H1 (cell line): ENCODE measurements at regions not wholly inside any gene's neighbourhood (a gene's known extent, or its start where the extent isn't known, plus 50 kb on each side); places are given as distances from the start of the nearest gene placed in this dataset.

Experiments
- CTCF ChIA-PET: fragments of 300-600 bp; sonication (Branson Sonifier 250); formaldehyde crosslinking; loops from one replicate; lab custom pipeline; 2021; ENCODE audit not compliant: partially characterized antibody; lab: Charles Lee
- POLR2A ChIA-PET: fragments of 300-600 bp; sonication (Branson Sonifier 250); formaldehyde crosslinking; loops from one replicate; lab custom pipeline; 2021; ENCODE audit warnings: inconsistent platforms; ENCODE audit not compliant: partially characterized antibody; lab: Charles Lee
- DNase-seq, 2 experiments: peaks; one replicate each; pipeline versions ENCODE4 v3.0.0 to v3.0.0-alpha.2; 2010 to 2022; ENCODE audit warnings: low spot score in 2 of 2, low read depth in 1 of 2, mixed read lengths in 1 of 2
- FAIRE-seq: peaks from 2 replicates; lab custom pipeline; 2011; peaks lifted over from hg19 to GRCh38; lab: Jason Lieb, UNC
- H2AFZ ChIP-seq: 2 replicates; pipeline ENCODE4 v1.8.1; 2012; ENCODE audit warnings: low read length, inconsistent platforms
- H2AK5ac ChIP-seq: 2 replicates; pipeline ENCODE4 v1.6.1; 2013; ENCODE audit warnings: low read depth, low read length
- H2BK120ac ChIP-seq: replicated peaks from 2 replicates; pipeline ENCODE3; 2013; ENCODE audit warnings: low read depth, low read length, inconsistent platforms
- H2BK12ac ChIP-seq: 2 replicates; pipeline ENCODE4 v1.6.1; 2013; ENCODE audit warnings: low read depth, low read length
- H2BK15ac ChIP-seq: 2 replicates; pipeline ENCODE4 v1.6.1; 2013; ENCODE audit warnings: low read length
- H2BK20ac ChIP-seq: 2 replicates; pipeline ENCODE4 v1.6.1; 2013; ENCODE audit warnings: low read length
- H2BK5ac ChIP-seq: 2 replicates; pipeline ENCODE4 v1.6.1; 2013; ENCODE audit warnings: low read depth, low read length
- H3K14ac ChIP-seq: 2 replicates; pipeline ENCODE4 v1.6.1; 2013; ENCODE audit warnings: inconsistent platforms; ENCODE audit not compliant: insufficient read length
- H3K18ac ChIP-seq: 2 replicates; pipeline ENCODE4 v1.6.1; 2013; ENCODE audit warnings: low read length; ENCODE audit errors: extremely low read depth
- H3K23ac ChIP-seq: 2 replicates; pipeline ENCODE4 v1.6.1; 2013; ENCODE audit warnings: inconsistent platforms; ENCODE audit not compliant: insufficient read length
- H3K23me2 ChIP-seq: 2 replicates; pipeline ENCODE4 v1.6.1; 2013; ENCODE audit warnings: low read depth, low read length
- H3K27ac ChIP-seq: 2 replicates; pipeline ENCODE4 v1.6.1; 2011; ENCODE audit warnings: low read depth, low read length, inconsistent platforms
- H3K27me3 ChIP-seq, 4 experiments: replicated peaks in 1 of 4; 1 replicate in 1 of 4; 2 replicates in 3 of 4; pipeline versions ENCODE4 v1.6.1 to v1.8.1; 2011 to 2013; ENCODE audit warnings: low read length in 3 of 4, mild to moderate bottlenecking in 3 of 4, inconsistent platforms in 2 of 4, mixed read lengths in 2 of 4, moderate library complexity in 1 of 4; ENCODE audit not compliant: control insufficient read depth in 3 of 4, insufficient read depth in 3 of 4; ENCODE audit errors: extremely low read depth in 1 of 4
- H3K36me3 ChIP-seq, 4 experiments: 2 replicates each; pipeline versions ENCODE4 v1.6.1 to v1.8.1; 2011 to 2013; ENCODE audit warnings: mild to moderate bottlenecking in 4 of 4, low read length in 3 of 4, moderate library complexity in 2 of 4, control low read depth in 1 of 4, inconsistent platforms in 1 of 4; ENCODE audit not compliant: insufficient read depth in 4 of 4, control insufficient read depth in 2 of 4
- H3K4ac ChIP-seq: replicated peaks from 2 replicates; pipeline ENCODE3; 2013; ENCODE audit warnings: low read length, low read depth, mixed read lengths, inconsistent platforms; ENCODE audit not compliant: insufficient read length
- H3K4me1 ChIP-seq, 4 experiments: replicated peaks in 1 of 4; 1 replicate in 1 of 4; 2 replicates in 3 of 4; pipeline versions ENCODE4 v1.6.1 to v1.8.1; 2011 to 2013; ENCODE audit warnings: low read length in 3 of 4, inconsistent platforms in 2 of 4, mixed read lengths in 1 of 4; ENCODE audit not compliant: insufficient read depth in 4 of 4, control insufficient read depth in 3 of 4
- H3K4me2 ChIP-seq, 2 experiments: 2 replicates each; pipeline versions ENCODE4 v1.6.1 to v1.8.1; 2011 to 2013; ENCODE audit warnings: low read depth in 2 of 2, low read length in 2 of 2, control low read depth in 1 of 2, inconsistent platforms in 1 of 2, mild to moderate bottlenecking in 1 of 2; ENCODE audit not compliant: insufficient read depth in 1 of 2
- H3K4me3 ChIP-seq, 4 experiments: fragments of 200-600, 300-600 bp in 1 of 4; sonication (generic), shearing (Covaris generic), sonication (Bioruptor Twin) in 1 of 4; 2 replicates each; pipeline versions ENCODE4 v1.5.1 to v1.8.1; 2011 to 2016; ENCODE audit warnings: low read length in 4 of 4, low read depth in 3 of 4, control low read depth in 2 of 4, inconsistent platforms in 2 of 4, mild to moderate bottlenecking in 2 of 4, mixed read lengths in 1 of 4, moderate library complexity in 1 of 4; ENCODE audit not compliant: insufficient read depth in 2 of 4; ENCODE audit errors: extremely low read depth in 1 of 4
- H3K56ac ChIP-seq: replicated peaks from 2 replicates; pipeline ENCODE3; 2013; ENCODE audit warnings: low read depth, mild to moderate bottlenecking, mixed read lengths, low read length, inconsistent platforms; ENCODE audit not compliant: insufficient read length
- H3K79me1 ChIP-seq: 2 replicates; pipeline ENCODE4 v1.6.1; 2013; ENCODE audit warnings: low read depth, low read length, control low read depth
- H3K79me2 ChIP-seq, 2 experiments: 2 replicates each; pipeline versions ENCODE4 v1.6.1 to v1.8.1; 2012 to 2013; ENCODE audit warnings: low read length in 2 of 2, mild to moderate bottlenecking in 2 of 2, inconsistent platforms in 1 of 2; ENCODE audit not compliant: insufficient read depth in 2 of 2, control insufficient read depth in 1 of 2
- H3K9ac ChIP-seq, 4 experiments: replicated peaks in 1 of 4; 1 replicate in 1 of 4; 2 replicates in 3 of 4; pipeline versions ENCODE4 v1.6.1 to v1.8.1; 2011 to 2013; ENCODE audit warnings: low read depth in 3 of 4, low read length in 3 of 4, control low read depth in 2 of 4, mild to moderate bottlenecking in 2 of 4, moderate library complexity in 2 of 4, inconsistent platforms in 1 of 4; ENCODE audit errors: extremely low read depth in 1 of 4
- H3K9me3 ChIP-seq, 2 experiments: 2 replicates each; pipeline versions ENCODE4 v1.6.1 to v1.8.1; 2012 to 2013; ENCODE audit warnings: mild to moderate bottlenecking in 2 of 2, moderate library complexity in 2 of 2, control low read depth in 1 of 2, inconsistent platforms in 1 of 2, low read depth in 1 of 2, low read length in 1 of 2, mixed read lengths in 1 of 2; ENCODE audit not compliant: insufficient read depth in 2 of 2
- H4K20me1 ChIP-seq, 2 experiments: replicated peaks in 1 of 2; 2 replicates each; pipeline versions ENCODE3 to v1.8.1; 2011 to 2013; ENCODE audit warnings: inconsistent platforms in 2 of 2, low read length in 2 of 2, mild to moderate bottlenecking in 1 of 2; ENCODE audit not compliant: insufficient read depth in 2 of 2, control insufficient read depth in 1 of 2
- H4K5ac ChIP-seq: 2 replicates; pipeline ENCODE4 v1.6.1; 2013; ENCODE audit warnings: low read length, low read depth, mixed read lengths, inconsistent platforms; ENCODE audit not compliant: insufficient read length
- H4K8ac ChIP-seq: 2 replicates; pipeline ENCODE4 v1.8.0; 2013; ENCODE audit warnings: mild to moderate bottlenecking, moderate library complexity, low read length, inconsistent platforms; ENCODE audit not compliant: insufficient read depth; ENCODE audit errors: extremely low read depth
- H4K91ac ChIP-seq: replicated peaks from 2 replicates; pipeline ENCODE3; 2013; ENCODE audit warnings: low read length, mixed read lengths, inconsistent platforms; ENCODE audit not compliant: insufficient read length
- CREB1 ChIP-seq: IDR thresholded peaks from 2 replicates; pipeline ENCODE4 v1.6.1; 2012; ENCODE audit warnings: inconsistent platforms
- EP300 ChIP-seq, 2 experiments: IDR thresholded peaks; 1 replicate in 1 of 2; 2 replicates in 1 of 2; pipeline ENCODE4 v1.6.1; 2011 to 2012; ENCODE audit warnings: low read depth in 2 of 2, low read length in 2 of 2, mild to moderate bottlenecking in 2 of 2, borderline replicate concordance in 1 of 2, inconsistent platforms in 1 of 2, moderate library complexity in 1 of 2
- whole genome bisulfite sequencing, 2 experiments: shearing (Covaris generic) in 1 of 2; methylation state at CpG; one replicate each; pipeline versions ENCODE4 v1.1.6 to v1.1.7; 2013 to 2015; ENCODE audit warnings: low lambda C conversion rate in 2 of 2, mixed read lengths in 2 of 2, inconsistent platforms in 1 of 2, low coverage in 1 of 2, missing lambda C conversion rate in 1 of 2; ENCODE audit not compliant: insufficient replicate concordance in 2 of 2, insufficient coverage in 1 of 2, insufficient read length in 1 of 2; ENCODE audit errors: extremely low coverage in 1 of 2, missing lambda C conversion rate in 1 of 2; 5-methylcytosine and 5-hydroxymethylcytosine counted together

- H4K5ac ChIP-seq: no peak overlapping the region
- no peak overlapping the region for H3K4me2 ChIP-seq
- H3K27ac ChIP-seq: no peak overlapping the region
- no peak overlapping the region for H4K8ac ChIP-seq
- H2BK20ac ChIP-seq: no peak overlapping the region
- H3K14ac ChIP-seq: no peak overlapping the region
- H2BK12ac ChIP-seq: no peak overlapping the region
- POLR2A ChIA-PET: no interaction called here
- no peak overlapping the region for H2AK5ac ChIP-seq
- H3K9ac ChIP-seq: no peak overlapping the region
- no peak overlapping the region for H4K91ac ChIP-seq
- no peaks in the 10 kb centered on the region for H3K79me2 ChIP-seq
- H3K79me1 ChIP-seq: no peaks in the 10 kb centered on the region
- no peak overlapping the region for H3K4me3 ChIP-seq
- no peak overlapping the region for H2BK5ac ChIP-seq
- FAIRE-seq: no peak
- H3K4ac ChIP-seq: no peak overlapping the region
- 93% methylated on average over 3 of the region's 3 CpGs; no CpG with 5 or more reads in 1 of the 2 experiments for WGBS, 2 experiments
- CTCF ChIA-PET: interaction anchor here (0.8 to 1.6 kb wide), 4 partner anchors 28 to 385 kb away, joined by 3 to 4 read pairs (median 3); no protein-coding TSS in a partner anchor
- no peak overlapping the region for H2AFZ ChIP-seq
- no peaks in the 10 kb centered on the region for H3K4me1 ChIP-seq
- TF ChIP-seq EP300 (IDR thresholded peaks at IDR 0.05; ENCODE audit: borderline replicate concordance in 1 of 2, low read depth in 2 of 2, low read length in 2 of 2) (no peak), CREB1 (no peak)
- no peak overlapping the region for H3K18ac ChIP-seq
- no peaks in the 10 kb centered on the region for H4K20me1 ChIP-seq
- no peaks in the 10 kb centered on the region for H3K27me3 ChIP-seq
- no peak overlapping the region for H3K56ac ChIP-seq
- no peaks in the 10 kb centered on the region for H3K36me3 ChIP-seq
- no peak for DNase-seq
- no peak overlapping the region for H2BK15ac ChIP-seq
- no peaks in the 10 kb centered on the region for H3K9me3 ChIP-seq
- H3K23me2 ChIP-seq: no peaks in the 10 kb centered on the region
- H2BK120ac ChIP-seq: no peak overlapping the region
- no peak overlapping the region for H3K23ac ChIP-seq
These were observed 75.0 kb upstream of the STAM2 start for GRCh38 chr2:152250421-152251100.
